Astrocyte (in vitro differentiated cells and primary cell): ENCODE measurements at regions not wholly inside any gene's neighbourhood (a gene's known extent, or its start where the extent isn't known, plus 50 kb on each side); places are given as distances from the start of the nearest gene placed in this dataset.

Source experiments
- DNase-seq: peaks from one replicate; pipeline ENCODE4 v3.0.0-alpha.2; 2010; ENCODE audit warnings: low read depth
- FAIRE-seq: peaks from 2 replicates; lab custom pipeline; 2011; peaks lifted over from hg19 to GRCh38; lab: Jason Lieb, UNC
- H2AFZ ChIP-seq: 2 replicates; pipeline ENCODE4 v1.6.0; 2012; ENCODE audit warnings: low read depth, low read length, inconsistent platforms
- H3K27ac ChIP-seq: 2 replicates; pipeline ENCODE4 v1.5.1; 2011; ENCODE audit warnings: low read depth, low read length, inconsistent platforms
- H3K27me3 ChIP-seq: 2 replicates; pipeline ENCODE4 v1.6.0; 2011; ENCODE audit warnings: low read length, inconsistent platforms; ENCODE audit not compliant: insufficient read depth
- H3K36me3 ChIP-seq: 2 replicates; pipeline ENCODE4 v1.5.1; 2011; ENCODE audit warnings: low read length, inconsistent platforms; ENCODE audit not compliant: insufficient read depth
- H3K4me1 ChIP-seq: 2 replicates; pipeline ENCODE4 v1.5.1; 2011; ENCODE audit warnings: low read length, inconsistent platforms; ENCODE audit not compliant: insufficient read depth
- H3K4me2 ChIP-seq: 2 replicates; pipeline ENCODE4 v1.6.0; 2012; ENCODE audit warnings: low read length, inconsistent platforms
- H3K4me3 ChIP-seq: 2 replicates; pipeline ENCODE4 v1.5.1; 2011; ENCODE audit warnings: low read depth, mild to moderate bottlenecking, low read length, inconsistent platforms; ENCODE audit not compliant: insufficient read depth
- H3K79me2 ChIP-seq: 2 replicates; pipeline ENCODE4 v1.6.0; 2012; ENCODE audit warnings: mild to moderate bottlenecking, low read length, inconsistent platforms; ENCODE audit not compliant: insufficient read depth
- H3K9ac ChIP-seq: 2 replicates; pipeline ENCODE4 v1.6.0; 2012; ENCODE audit warnings: mild to moderate bottlenecking, low read length, inconsistent platforms
- H3K9me3 ChIP-seq: 2 replicates; pipeline ENCODE4 v1.5.1; 2012; ENCODE audit warnings: low read depth, mild to moderate bottlenecking, low read length, inconsistent platforms; ENCODE audit not compliant: insufficient read depth
- H4K20me1 ChIP-seq: 2 replicates; pipeline ENCODE4 v1.6.0; 2012; ENCODE audit warnings: low read length, inconsistent platforms; ENCODE audit not compliant: insufficient read depth
- H3K27ac Mint-ChIP-seq: one replicate; pipeline ENCODE4 v1.8.0; 2021; ENCODE audit warnings: mild to moderate bottlenecking, mixed read lengths; ENCODE audit not compliant: unreplicated experiment
- H3K27me3 Mint-ChIP-seq: one replicate; pipeline ENCODE4 v1.8.0; 2021; ENCODE audit warnings: low read depth, mixed read lengths; ENCODE audit not compliant: unreplicated experiment
- H3K36me3 Mint-ChIP-seq: one replicate; pipeline ENCODE4 v1.8.0; 2021; ENCODE audit warnings: low read depth, mixed read lengths; ENCODE audit not compliant: unreplicated experiment
- H3K4me1 Mint-ChIP-seq: one replicate; pipeline ENCODE4 v1.8.0; 2021; ENCODE audit warnings: low read depth, mixed read lengths; ENCODE audit not compliant: unreplicated experiment
- H3K4me3 Mint-ChIP-seq: one replicate; pipeline ENCODE4 v1.8.0; 2021; ENCODE audit warnings: mild to moderate bottlenecking, moderate library complexity, mixed read lengths; ENCODE audit not compliant: unreplicated experiment
- H3K9me3 Mint-ChIP-seq: one replicate; pipeline ENCODE4 v1.8.0; 2021; ENCODE audit warnings: mild to moderate bottlenecking, mixed read lengths; ENCODE audit not compliant: unreplicated experiment
- EZH2 ChIP-seq: IDR thresholded peaks from 2 replicates; pipeline ENCODE4 v1.6.1; 2012; ENCODE audit warnings: mild to moderate bottlenecking, low read length, inconsistent platforms; ENCODE audit not compliant: insufficient read depth
- TF ChIP-seq, protein P1 (sequence below): IDR thresholded peaks from 2 replicates; pipeline ENCODE4 v1.5.1; 2011; ENCODE audit warnings: low read depth, mild to moderate bottlenecking, inconsistent platforms, low read length, moderate library complexity; ENCODE audit not compliant: insufficient read depth

DNA sequence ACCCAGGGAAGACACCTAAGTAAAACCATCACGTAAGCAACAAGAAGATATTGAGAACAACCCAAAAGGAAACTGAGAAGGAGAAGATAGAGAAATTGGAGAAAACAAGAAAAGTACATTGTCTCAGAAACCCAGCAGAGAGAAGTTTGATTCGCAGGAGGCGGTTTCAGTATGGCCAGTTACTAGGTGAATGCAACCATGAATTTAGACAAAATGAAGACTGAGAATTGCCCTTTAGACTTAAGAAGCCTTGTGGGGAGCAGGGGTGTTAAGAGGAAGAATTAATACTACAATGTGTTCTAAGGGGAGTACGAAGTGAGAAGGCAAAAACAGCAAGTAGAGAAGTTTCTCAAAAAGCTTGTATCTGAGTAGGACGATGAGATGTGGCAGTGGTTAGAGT, 229.3 kb upstream of the NEIL3 start:
- Histone ChIP-seq H3K4me2 (no peak overlapping the region), H3K27me3 (no peaks in the 10 kb centered on the region), H4K20me1 (no peaks in the 10 kb centered on the region), H3K4me1 (no peaks in the 10 kb centered on the region), H3K9ac (no peak overlapping the region), H3K27ac (no peak overlapping the region), H2AFZ (no peak overlapping the region), H3K79me2 (no peaks in the 10 kb centered on the region), H3K4me3 (no peak overlapping the region), H3K9me3 (no peaks in the 10 kb centered on the region), H3K36me3 (no peaks in the 10 kb centered on the region)
- Mint-ChIP-seq H3K27ac (no peak overlapping the region), H3K27me3 (no peaks in the 10 kb centered on the region), H3K4me3 (no peak overlapping the region), H3K36me3 (no peaks in the 10 kb centered on the region), H3K9me3 (no peaks in the 10 kb centered on the region), H3K4me1 (peaks cover 9% of the 10 kb centered on the region)
- FAIRE-seq (no peak), DNase-seq (no peak)
- TF ChIP-seq, protein P1, sequence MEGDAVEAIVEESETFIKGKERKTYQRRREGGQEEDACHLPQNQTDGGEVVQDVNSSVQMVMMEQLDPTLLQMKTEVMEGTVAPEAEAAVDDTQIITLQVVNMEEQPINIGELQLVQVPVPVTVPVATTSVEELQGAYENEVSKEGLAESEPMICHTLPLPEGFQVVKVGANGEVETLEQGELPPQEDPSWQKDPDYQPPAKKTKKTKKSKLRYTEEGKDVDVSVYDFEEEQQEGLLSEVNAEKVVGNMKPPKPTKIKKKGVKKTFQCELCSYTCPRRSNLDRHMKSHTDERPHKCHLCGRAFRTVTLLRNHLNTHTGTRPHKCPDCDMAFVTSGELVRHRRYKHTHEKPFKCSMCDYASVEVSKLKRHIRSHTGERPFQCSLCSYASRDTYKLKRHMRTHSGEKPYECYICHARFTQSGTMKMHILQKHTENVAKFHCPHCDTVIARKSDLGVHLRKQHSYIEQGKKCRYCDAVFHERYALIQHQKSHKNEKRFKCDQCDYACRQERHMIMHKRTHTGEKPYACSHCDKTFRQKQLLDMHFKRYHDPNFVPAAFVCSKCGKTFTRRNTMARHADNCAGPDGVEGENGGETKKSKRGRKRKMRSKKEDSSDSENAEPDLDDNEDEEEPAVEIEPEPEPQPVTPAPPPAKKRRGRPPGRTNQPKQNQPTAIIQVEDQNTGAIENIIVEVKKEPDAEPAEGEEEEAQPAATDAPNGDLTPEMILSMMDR = no peak
- no peak for TF ChIP-seq EZH2

DNA sequence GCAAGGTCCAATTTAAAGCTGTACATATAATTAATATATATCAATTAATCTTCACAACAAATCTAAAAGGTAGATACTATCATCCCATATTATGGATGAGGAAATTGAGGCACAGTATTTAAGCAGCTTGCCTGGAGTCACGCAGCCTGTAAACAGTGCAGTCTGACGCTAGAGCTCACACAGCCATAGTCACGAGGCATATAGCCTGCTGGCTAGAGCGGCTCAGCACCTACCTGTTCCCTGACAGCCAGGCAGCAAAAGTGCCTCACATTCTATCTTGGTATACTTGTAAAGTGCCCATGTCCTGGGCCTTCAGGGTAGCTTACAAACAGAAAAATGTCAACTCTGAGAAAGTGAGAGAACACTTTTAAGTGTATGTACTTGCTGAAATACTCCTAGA, 222.6 kb upstream of the NEIL3 start:
- no peak overlapping the region for H3K4me3 Mint-ChIP-seq
- no peaks in the 10 kb centered on the region for H3K27me3 Mint-ChIP-seq
- H3K4me3 ChIP-seq = no peak overlapping the region
- H3K36me3 Mint-ChIP-seq = no peaks in the 10 kb centered on the region
- no peaks in the 10 kb centered on the region for H3K9me3 ChIP-seq
- no peak for TF ChIP-seq EZH2
- TF ChIP-seq, protein P1 = no peak
- H2AFZ ChIP-seq = no peak overlapping the region
- H3K4me1 Mint-ChIP-seq = no peaks in the 10 kb centered on the region
- H4K20me1 ChIP-seq = no peaks in the 10 kb centered on the region
- no peak overlapping the region for H3K27ac ChIP-seq
- H3K79me2 ChIP-seq = no peaks in the 10 kb centered on the region
- no peak for FAIRE-seq
- H3K9ac ChIP-seq = no peak overlapping the region
- H3K27ac Mint-ChIP-seq = no peak overlapping the region
- no peaks in the 10 kb centered on the region for H3K9me3 Mint-ChIP-seq
- no peaks in the 10 kb centered on the region for H3K36me3 ChIP-seq
- no peaks in the 10 kb centered on the region for H3K27me3 ChIP-seq
- H3K4me1 ChIP-seq = no peaks in the 10 kb centered on the region
- no peak for DNase-seq
- no peak overlapping the region for H3K4me2 ChIP-seq

DNA sequence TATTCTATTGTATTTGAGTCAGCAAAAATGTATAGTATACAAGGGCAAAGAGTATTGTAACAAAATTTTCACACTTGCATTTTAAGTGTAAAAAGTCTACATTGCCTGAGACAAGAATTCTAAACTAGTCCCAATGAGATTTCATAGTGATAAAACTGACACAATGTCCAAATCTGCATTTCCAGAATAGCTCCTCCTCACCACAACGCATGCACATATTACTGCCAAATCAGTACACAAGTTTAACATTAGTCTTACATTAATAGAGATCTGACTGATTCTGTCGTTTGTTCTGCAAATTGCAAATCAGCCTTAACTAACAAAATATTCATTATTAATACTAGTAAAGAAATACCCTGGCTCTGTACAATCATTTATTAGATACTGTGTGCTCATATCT, 222.2 kb upstream of the NEIL3 start:
- Histone ChIP-seq H3K4me2 (no peak overlapping the region), H3K9ac (no peak overlapping the region), H3K4me1 (no peaks in the 10 kb centered on the region), H3K4me3 (no peak overlapping the region), H3K27ac (no peak overlapping the region), H3K36me3 (no peaks in the 10 kb centered on the region), H3K9me3 (no peaks in the 10 kb centered on the region), H4K20me1 (no peaks in the 10 kb centered on the region), H2AFZ (no peak overlapping the region), H3K27me3 (no peaks in the 10 kb centered on the region), H3K79me2 (no peaks in the 10 kb centered on the region)
- Mint-ChIP-seq H3K36me3 (no peaks in the 10 kb centered on the region), H3K4me1 (no peaks in the 10 kb centered on the region), H3K9me3 (no peaks in the 10 kb centered on the region), H3K27me3 (no peaks in the 10 kb centered on the region), H3K27ac (no peak overlapping the region), H3K4me3 (no peak overlapping the region)
- TF ChIP-seq EZH2 = no peak
- TF ChIP-seq, protein P1 = no peak
- DNase-seq (no peak), FAIRE-seq (no peak)
